ENCODE measurements at regions not wholly inside any gene's neighbourhood (a gene's known extent, or its start where the extent isn't known, plus 50 kb on each side); places are given as distances from the start of the nearest gene placed in this dataset.
"Not testable (repeated sequence)": the region's sequence is repeated elsewhere in the genome, so short reads cannot be mapped to it uniquely, and the experiment has no call there.

DNA sequence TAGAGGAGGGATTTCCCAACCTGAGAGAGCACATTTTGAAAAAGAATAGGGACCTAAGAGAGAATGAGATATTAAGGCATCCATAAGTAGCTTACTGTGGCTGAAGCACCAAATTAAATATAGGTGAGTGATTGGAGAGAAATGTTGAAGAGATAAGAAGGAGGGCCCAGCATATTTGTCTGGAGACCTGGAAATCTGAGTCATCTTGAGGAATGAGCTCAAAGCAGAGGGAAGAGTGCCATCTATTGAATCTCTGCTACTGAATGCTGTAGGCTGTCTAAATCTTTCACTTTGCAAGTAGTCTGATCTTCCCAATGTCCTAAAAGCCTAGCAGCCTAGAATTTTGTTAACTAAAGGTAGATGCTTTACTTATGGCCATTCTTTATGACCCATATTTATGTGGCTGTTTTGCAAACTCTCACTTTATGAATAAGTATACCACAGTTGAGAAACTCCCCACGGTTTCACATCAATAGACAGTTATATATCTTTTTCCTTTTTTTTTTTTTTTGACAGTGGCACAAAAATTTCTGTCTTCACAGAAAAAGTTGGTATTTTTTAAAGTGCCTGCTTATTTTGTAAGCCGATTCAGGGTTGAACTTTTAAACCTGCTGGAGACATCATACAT lies 2093.5 kb downstream of the LRRC4C start:
- H3K9me3 Mint-ChIP-seq, result no peaks in the 10 kb centered on the region
- H3K27ac Mint-ChIP-seq, result peak overlapping the region in 4 of 6 donors; percentile 1 to 80 (median 42)
- no peak for DNase-seq

DNA sequence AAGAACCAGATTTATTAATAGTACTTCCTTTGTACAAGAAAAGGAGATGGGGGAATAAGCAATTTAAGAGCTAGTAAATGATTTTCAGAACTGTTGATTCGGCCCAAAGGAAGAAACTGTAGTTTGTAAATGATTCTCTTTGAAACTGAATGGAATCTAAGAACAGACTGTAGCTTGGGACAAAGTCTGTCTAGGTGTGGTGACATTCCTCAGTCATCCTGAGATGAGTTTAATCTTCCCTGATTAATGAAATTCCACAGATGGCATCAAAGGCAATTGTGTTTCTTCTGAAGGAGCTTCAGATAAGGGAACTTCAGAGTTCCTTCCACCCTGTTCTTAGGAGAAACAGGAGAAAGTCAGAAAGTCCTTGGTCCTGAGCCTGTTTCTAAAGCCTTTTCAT lies 2095.9 kb downstream of the LRRC4C start:
- Mint-ChIP-seq H3K4me3 (no peak overlapping the region), H3K27me3 (ENCODE audit: low read depth in 3 of 3) (peaks cover 0 to 2% (median 0%) of the 10 kb centered on the region in 3 donors), H3K36me3 (no peaks in the 10 kb centered on the region), H3K4me1 (peaks cover 32 to 34% of the 10 kb centered on the region in 2 donors), H3K9me3 (no peaks in the 10 kb centered on the region), H3K27ac (no peak overlapping the region)
- DNase-seq, result no peak

More for the DNA sequence above, 2093.5 kb downstream of the LRRC4C start:
- H3K4me1 Mint-ChIP-seq, result peaks cover 37 to 40% of the 10 kb centered on the region in 2 donors
- no peaks in the 10 kb centered on the region for H3K36me3 Mint-ChIP-seq
- peaks cover 0 to 2% (median under 1%) of the 10 kb centered on the region in 3 donors for H3K27me3 Mint-ChIP-seq (ENCODE audit: low read depth in 3 of 3)
- peak overlapping the region in 1 of 5 donors; percentile 19 for H3K4me3 Mint-ChIP-seq

DNA sequence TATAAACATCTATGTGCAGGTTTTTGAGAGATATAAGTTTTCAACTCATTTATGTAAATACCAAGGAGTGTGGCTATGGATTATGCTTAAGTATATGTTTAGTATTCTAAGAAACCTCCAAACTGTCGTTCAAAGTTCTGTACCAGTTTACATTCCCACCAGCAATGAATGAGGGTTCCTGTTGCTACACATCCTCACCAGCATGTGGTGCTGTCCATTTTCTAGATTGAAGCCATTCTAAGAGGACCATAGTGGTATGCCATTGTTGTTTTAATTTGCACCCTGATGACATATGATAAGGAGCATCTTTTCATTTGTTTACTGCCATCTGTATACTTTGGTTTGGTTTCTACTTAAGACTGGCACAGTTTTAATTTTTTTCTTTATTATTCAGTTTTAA lies 2097.9 kb downstream of the LRRC4C start:
- no peaks in the 10 kb centered on the region for H3K36me3 Mint-ChIP-seq
- no peak overlapping the region for H3K27ac Mint-ChIP-seq
- no peak for DNase-seq
- peaks cover 12 to 14% of the 10 kb centered on the region in 2 donors for H3K4me1 Mint-ChIP-seq
- H3K4me3 Mint-ChIP-seq, result no peak overlapping the region
- H3K9me3 Mint-ChIP-seq, result no peaks in the 10 kb centered on the region
- H3K27me3 Mint-ChIP-seq (ENCODE audit: low read depth in 3 of 3), result no peaks in the 10 kb centered on the region

DNA sequence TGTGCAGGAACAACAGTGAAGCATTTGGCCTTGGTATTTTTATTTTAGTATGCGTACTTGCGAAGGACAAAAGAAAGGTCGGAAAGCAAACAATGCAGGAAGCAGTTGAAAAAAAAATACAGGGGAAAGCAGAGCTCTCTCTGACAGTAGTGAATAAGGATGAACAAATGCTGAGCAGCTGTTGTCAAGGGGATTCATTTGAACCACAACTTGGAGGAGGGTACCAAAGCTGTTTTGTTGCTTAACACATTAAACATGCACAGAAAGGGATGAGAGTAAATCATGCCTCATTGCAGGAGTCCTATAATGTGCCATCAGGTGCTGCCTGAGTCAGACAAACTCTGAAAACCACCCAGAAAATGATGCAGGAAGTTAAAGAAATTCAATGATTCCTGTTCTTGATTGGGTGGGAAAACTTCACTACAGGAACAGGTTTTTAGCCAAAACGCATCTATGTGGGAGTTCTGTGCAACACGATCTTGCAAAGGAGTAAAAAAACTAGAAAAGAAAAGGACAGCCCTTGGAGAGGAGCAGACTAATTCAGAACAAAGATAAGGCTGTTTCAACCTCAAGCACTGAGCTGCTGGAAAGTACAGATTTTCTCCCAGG lies 2113.5 kb downstream of the LRRC4C start:
- H3K36me3 Mint-ChIP-seq, result no peaks in the 10 kb centered on the region
- no peak overlapping the region for H3K4me3 Mint-ChIP-seq
- H3K27me3 Mint-ChIP-seq (ENCODE audit: low read depth in 3 of 3), result peaks cover 0 to 2% (median 0%) of the 10 kb centered on the region in 3 donors
- no peak for DNase-seq
- H3K4me1 Mint-ChIP-seq, result no peaks in the 10 kb centered on the region
- no peak overlapping the region for H3K27ac Mint-ChIP-seq
- peaks cover 0 to 4% (median 0%) of the 10 kb centered on the region in 6 donors for H3K9me3 Mint-ChIP-seq

DNA sequence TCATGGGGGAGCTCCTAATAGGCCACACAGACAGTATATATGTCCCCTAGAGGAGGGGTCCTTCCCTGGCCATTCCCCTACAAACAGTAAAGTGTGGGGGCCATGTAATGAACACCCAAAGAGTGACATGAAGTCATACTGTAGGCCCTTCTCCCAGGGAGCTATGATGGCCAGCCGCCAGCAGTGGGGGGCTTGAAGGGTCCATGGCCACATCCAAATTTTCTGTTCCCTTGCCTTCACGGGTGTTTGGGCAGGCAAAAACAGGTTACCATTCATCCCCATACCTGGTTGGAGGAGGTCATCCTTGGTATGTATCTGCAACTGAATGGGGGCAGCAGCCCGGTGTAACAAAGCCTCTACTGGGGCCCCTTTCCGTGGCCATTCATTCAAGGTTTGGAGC lies 2118.0 kb downstream of the LRRC4C start:
- H3K27me3 Mint-ChIP-seq (ENCODE audit: low read depth in 3 of 3), result peaks cover 0 to 2% (median 0%) of the 10 kb centered on the region in 3 donors
- no peak overlapping the region for H3K27ac Mint-ChIP-seq
- no peaks in the 10 kb centered on the region for H3K4me1 Mint-ChIP-seq
- DNase-seq, result no peak
- H3K9me3 Mint-ChIP-seq, result peaks cover 0 to 6% (median 1%) of the 10 kb centered on the region in 6 donors
- no peaks in the 10 kb centered on the region for H3K36me3 Mint-ChIP-seq
- no peak overlapping the region for H3K4me3 Mint-ChIP-seq

DNA sequence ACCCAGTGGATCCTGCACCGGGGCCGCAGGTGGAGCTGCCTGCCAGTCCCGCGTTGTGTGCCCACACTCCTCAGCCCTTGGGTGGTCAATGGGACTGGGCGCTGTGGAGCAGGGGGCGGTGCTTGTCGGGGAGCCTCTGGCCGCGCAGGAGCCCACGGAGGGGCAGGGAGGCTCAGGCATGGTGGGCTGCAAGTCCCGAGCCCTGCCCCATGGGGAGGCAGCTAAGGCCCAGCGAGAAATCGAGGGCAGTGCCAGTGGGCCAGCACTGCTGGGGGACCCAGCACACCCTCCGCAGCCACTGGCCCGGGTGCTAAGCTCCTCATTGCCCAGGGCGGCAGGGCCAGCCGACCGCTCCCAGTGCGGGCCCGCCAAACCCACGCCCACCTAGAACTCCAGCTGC lies 2126.4 kb downstream of the LRRC4C start:
- H3K9me3 Mint-ChIP-seq; H3K4me1 Mint-ChIP-seq; H3K27me3 Mint-ChIP-seq (ENCODE audit: low read depth in 3 of 3); H3K4me3 Mint-ChIP-seq; DNase-seq; H3K36me3 Mint-ChIP-seq; H3K27ac Mint-ChIP-seq: not testable (repeated sequence)

DNA sequence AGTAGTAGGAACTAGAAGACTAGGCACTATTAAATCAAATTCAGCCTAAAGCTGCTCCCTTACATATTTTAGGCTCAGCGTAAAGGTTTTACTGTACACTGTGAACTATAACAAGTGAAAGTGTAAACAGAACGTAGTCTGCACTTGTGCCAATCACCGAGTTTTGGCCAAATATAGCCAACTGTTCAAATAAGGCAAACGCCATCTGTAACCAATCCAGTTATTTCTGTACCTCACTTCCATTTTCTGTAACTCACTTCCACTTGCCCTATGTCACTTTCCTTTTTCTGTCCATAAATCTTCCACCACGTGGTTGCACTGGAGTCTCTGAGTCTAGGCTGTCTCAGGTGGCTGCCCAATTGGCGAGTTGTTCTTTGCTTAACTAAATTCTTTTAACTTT lies 2132.2 kb downstream of the LRRC4C start:
- peaks cover 0 to 3% (median 0%) of the 10 kb centered on the region in 3 donors for H3K36me3 Mint-ChIP-seq
- H3K27ac Mint-ChIP-seq, result no peak overlapping the region
- no peaks in the 10 kb centered on the region for H3K4me1 Mint-ChIP-seq
- peaks cover 0 to 8% (median 5%) of the 10 kb centered on the region in 6 donors for H3K9me3 Mint-ChIP-seq
- H3K27me3 Mint-ChIP-seq (ENCODE audit: low read depth in 3 of 3), result peaks cover 0 to 1% (median 0%) of the 10 kb centered on the region in 3 donors
- no peak for DNase-seq
- no peak overlapping the region for H3K4me3 Mint-ChIP-seq

DNA sequence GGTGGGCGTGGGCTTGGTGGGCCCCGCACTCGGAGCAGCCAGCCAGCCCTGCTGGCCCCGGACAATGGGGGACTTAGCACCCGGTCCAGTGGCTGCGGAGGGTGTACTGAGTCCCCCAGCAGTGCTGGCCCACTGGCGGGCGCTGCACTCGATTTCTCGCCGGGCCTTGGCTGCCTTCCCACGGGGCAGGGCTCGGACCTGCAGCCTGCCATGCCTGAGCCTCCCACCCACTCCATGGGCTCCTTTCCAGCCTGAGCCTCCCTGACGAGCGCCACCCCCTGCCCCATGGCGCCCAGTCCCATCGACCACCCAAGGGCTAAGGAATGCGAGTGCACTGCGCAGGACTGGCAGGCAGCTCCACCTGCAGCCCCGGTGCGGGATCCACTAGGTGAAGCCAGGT lies 2147.6 kb downstream of the LRRC4C start:
- H3K27me3 Mint-ChIP-seq (ENCODE audit: low read depth in 3 of 3); H3K27ac Mint-ChIP-seq; H3K36me3 Mint-ChIP-seq; DNase-seq; H3K4me1 Mint-ChIP-seq; H3K4me3 Mint-ChIP-seq: not testable (repeated sequence)
- peaks cover 8 to 24% (median 19%) of the 10 kb centered on the region in 6 donors for H3K9me3 Mint-ChIP-seq

DNA sequence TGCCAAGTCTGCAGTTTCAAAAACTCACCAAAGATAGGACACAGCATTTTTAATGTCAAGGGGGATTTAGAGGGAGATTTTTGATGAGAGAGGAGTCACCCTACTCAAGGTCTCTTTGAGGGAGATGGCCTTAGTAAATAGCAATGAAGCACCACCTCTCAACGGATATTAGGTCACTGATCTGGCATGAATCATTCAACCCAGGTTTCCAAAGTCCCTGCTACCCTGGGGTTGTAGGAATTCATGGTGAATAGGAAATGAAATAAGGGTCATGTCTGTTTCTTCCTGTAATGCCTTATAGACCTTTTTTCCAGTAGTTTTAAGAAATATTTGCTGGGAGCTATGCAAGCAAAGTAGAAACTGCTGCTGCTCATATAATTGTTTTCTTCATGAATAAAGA lies 2154.9 kb downstream of the LRRC4C start:
- H3K36me3 Mint-ChIP-seq, result no peaks in the 10 kb centered on the region
- H3K4me3 Mint-ChIP-seq, result no peak overlapping the region
- H3K9me3 Mint-ChIP-seq, result peaks cover 0 to 24% (median 7%) of the 10 kb centered on the region in 6 donors
- H3K27ac Mint-ChIP-seq, result no peak overlapping the region
- DNase-seq, result no peak
- no peaks in the 10 kb centered on the region for H3K4me1 Mint-ChIP-seq
- no peaks in the 10 kb centered on the region for H3K27me3 Mint-ChIP-seq (ENCODE audit: low read depth in 3 of 3)

DNA sequence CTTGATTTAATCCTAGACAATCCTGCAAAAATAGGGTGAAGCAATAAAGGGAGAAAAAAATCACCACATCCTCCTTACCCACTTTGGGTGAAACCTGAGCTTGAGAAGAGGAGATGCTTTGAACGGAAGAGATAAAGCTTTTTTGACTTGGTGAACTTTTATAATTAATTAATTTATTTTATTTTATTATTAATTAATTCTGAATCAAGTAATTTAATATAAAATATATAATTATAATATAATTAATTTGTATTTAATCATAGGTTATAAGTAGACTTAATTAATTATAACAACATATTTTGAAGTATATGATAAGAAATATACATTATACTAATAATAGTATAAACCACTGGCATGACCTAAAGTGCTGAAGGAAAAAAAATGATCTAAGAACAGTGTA lies 2164.8 kb downstream of the LRRC4C start:
- no peak overlapping the region for H3K27ac Mint-ChIP-seq
- no peak for DNase-seq
- no peaks in the 10 kb centered on the region for H3K4me1 Mint-ChIP-seq
- H3K27me3 Mint-ChIP-seq (ENCODE audit: low read depth in 3 of 3), result peaks cover 0 to 5% (median 0%) of the 10 kb centered on the region in 3 donors
- no peaks in the 10 kb centered on the region for H3K36me3 Mint-ChIP-seq
- H3K9me3 Mint-ChIP-seq, result peaks cover 5 to 49% (median 16%) of the 10 kb centered on the region in 6 donors
- no peak overlapping the region for H3K4me3 Mint-ChIP-seq

DNA sequence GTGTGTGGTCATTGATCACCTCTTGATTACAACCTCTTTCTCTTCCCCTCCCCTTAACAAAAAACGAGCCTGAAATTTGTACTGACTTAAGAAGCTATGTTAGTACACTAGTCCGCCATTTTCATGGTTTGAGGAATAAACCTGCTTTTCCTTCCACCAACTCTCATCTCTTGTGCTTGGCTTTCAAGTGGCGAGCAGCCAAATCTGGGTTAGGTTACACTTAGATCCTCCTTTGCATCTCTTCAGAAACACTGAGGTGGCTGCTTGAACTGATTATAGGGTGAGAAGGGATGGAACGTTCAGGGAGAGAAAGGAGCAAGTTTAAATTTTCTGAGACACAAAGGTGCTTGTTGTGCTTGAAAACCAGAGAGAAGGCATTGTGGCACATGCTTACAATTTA lies 2171.4 kb downstream of the LRRC4C start:
- no peak for DNase-seq
- Mint-ChIP-seq H3K4me1 (no peaks in the 10 kb centered on the region), H3K27me3 (ENCODE audit: low read depth in 3 of 3) (no peaks in the 10 kb centered on the region), H3K4me3 (no peak overlapping the region), H3K9me3 (peaks cover 3 to 47% (median 13%) of the 10 kb centered on the region in 6 donors), H3K27ac (no peak overlapping the region), H3K36me3 (no peaks in the 10 kb centered on the region)

DNA sequence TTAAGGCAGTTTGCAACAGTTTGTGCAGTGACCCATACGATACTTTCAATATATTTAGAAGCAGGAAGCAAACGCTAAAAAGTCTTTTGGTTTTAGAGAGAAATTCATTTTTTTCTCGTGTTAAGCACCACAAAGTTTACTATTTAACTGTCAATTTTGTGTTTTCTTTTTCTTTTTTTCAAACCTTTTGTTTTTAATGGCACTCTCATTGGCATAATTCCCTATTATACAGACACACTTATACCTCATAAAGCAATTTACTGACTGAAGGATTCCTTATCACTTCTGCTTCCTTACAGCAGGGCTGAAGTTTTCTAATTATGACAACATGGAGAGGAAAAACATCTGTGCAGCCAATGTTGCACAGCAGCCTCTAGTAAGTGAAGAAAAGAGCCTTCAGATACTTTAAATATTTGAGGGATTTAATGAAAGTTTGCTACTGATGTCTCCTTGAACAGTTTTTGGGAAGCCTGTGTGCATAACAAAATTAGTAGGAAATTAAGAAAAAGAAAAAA lies 2191.2 kb downstream of the LRRC4C start:
- no peak overlapping the region for H3K27ac Mint-ChIP-seq
- no peak for DNase-seq

DNA sequence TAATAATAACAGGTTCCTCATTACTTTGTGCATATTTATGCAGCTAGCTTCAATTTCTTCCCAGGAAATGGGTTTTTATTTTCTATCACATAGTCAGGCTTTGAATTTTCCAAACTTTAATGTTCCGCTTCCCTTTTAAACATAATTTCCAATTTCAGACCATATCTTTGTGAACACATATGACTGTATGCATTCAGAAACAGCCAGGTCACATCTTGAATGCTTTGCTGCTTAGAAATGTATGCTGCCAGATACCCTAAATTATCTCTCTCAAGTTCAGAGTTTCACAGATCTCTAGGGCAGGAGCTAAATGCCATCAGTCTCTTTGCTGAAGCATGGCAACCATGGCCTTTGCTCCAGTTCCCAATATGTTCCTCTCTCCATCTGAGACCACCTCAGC lies 2203.8 kb downstream of the LRRC4C start:
- Mint-ChIP-seq H3K36me3 (peaks cover 0 to 4% (median 0%) of the 10 kb centered on the region in 3 donors), H3K27ac (no peak overlapping the region), H3K9me3 (peaks cover 18 to 52% (median 34%) of the 10 kb centered on the region in 6 donors), H3K27me3 (ENCODE audit: low read depth in 3 of 3) (peaks cover 0 to 1% (median 0%) of the 10 kb centered on the region in 3 donors), H3K4me3 (no peak overlapping the region), H3K4me1 (no peaks in the 10 kb centered on the region)
- no peak for DNase-seq

More for the DNA sequence above, 2191.2 kb downstream of the LRRC4C start:
- Mint-ChIP-seq H3K4me3 (no peak overlapping the region), H3K27me3 (ENCODE audit: low read depth in 3 of 3) (peaks cover 0 to under 1% (median 0%) of the 10 kb centered on the region in 3 donors), H3K4me1 (no peaks in the 10 kb centered on the region), H3K36me3 (no peaks in the 10 kb centered on the region), H3K9me3 (peaks cover 6 to 13% (median 10%) of the 10 kb centered on the region in 6 donors)

DNA sequence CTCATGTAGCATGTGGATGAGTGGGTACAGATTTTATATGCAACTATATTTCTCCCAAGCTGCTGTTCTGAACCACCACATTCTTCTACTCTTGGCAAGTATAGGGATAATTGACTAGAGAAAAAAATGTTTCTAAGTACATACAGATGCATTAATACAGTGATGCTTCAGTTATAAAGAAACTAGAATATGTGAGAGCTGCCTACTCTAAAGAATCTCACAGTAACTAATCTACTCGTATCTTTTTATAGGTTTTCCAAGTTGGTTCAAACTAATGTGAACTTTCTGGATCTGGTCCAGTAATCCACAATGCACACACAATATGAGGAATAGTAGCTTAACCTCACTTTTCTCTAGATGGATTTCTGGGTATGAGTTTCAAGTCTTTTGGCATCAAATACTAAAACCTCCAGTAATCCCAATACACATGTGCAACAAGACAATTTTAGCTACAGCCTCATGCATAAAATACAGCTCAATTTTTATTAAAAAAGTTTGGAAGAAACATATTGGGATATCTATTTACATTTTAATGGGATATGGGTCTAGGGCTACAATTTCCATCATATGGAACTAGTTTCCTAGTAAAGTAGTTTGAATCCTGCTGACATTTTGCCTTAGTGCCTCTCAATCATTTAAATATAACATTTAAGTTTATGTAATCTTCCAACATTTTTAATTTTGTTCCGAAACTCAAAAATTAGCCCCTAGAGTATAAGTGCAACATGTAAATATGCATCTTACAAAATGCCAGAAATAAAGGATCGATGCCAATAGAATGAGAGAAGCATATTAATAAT lies 2209.7 kb downstream of the LRRC4C start:
- Mint-ChIP-seq H3K27ac (no peak overlapping the region), H3K27me3 (ENCODE audit: low read depth in 3 of 3) (no peaks in the 10 kb centered on the region), H3K4me1 (no peaks in the 10 kb centered on the region), H3K9me3 (peaks cover 6 to 35% (median 11%) of the 10 kb centered on the region in 6 donors), H3K36me3 (no peaks in the 10 kb centered on the region), H3K4me3 (no peak overlapping the region)
- no peak for DNase-seq

Data from immature natural killer cell (primary cell).